Mucosa of gallbladder (tissue), 1 donor: ENCODE measurements at regions not wholly inside any gene's neighbourhood (a gene's known extent, or its start where the extent isn't known, plus 50 kb on each side); places are given as distances from the start of the nearest gene placed in this dataset.
"Not testable (repeated sequence)": the region's sequence is repeated elsewhere in the genome, so short reads cannot be mapped to it uniquely, and the experiment has no call there.

Source experiments
- DNase-seq: peaks from one replicate; pipeline ENCODE4 v3.0.0-alpha.2; 2020; ENCODE audit warnings: low spot score
- donor health status: DM: no; HTN: no; CAD: no.

DNA sequence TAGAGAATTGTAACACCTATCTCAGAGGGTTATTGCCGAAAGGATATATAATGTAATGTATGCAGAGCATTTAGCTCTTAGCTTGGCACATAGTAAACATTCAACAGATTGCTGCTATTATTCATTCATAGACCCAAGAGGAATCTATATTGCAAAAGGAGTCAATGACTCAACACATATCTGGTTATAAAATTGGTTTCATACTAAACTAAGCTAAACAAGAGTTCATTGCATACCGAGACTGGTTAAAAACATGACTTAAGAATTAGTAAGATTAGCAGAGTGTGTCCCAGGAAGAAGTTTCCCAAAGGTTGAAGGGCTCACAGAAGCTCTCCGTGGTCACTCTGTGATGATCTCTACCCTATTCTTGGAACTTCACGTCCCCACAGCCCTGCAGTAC, 339.6 kb upstream of the CCNH start:
- DNase-seq, result no peak

DNA sequence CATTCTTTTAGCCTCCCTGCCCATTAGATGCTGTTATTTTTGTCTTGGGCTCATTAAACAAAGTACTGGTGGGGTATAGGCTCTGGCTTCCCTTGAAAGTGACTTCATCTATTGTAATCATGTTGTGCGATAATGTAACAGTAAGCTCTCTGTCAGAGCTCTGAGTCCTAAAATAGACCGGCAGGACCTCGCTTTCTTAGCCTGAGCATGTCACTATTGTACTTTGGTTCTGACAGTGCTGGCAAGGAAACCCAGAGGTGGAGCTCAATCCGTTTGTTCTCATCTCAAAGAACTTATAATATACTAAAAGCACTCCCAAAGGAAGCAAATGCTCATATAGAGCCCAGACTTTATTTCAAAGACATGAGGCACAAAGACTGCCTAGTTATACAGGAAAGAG, 339.1 kb upstream of the CCNH start:
- DNase-seq, result no peak

GRCh38 chr5:87746891-87747377, 334.2 kb upstream of the CCNH start:
- no peak for DNase-seq

- no peak for DNase-seq
Observed at GRCh38 chr5:87746341-87746740, 333.6 kb upstream of the CCNH start.

- DNase-seq, result no peak
Observed at GRCh38 chr5:87741881-87742280, 329.2 kb upstream of the CCNH start.

GRCh38 chr5:87735923-87736322, 323.2 kb upstream of the CCNH start:
- DNase-seq, result no peak

GRCh38 chr5:87733897-87734296, 321.2 kb upstream of the CCNH start:
- DNase-seq, result no peak

- DNase-seq, result no peak
Observed at GRCh38 chr5:87732875-87733768, 320.4 kb upstream of the CCNH start.

GRCh38 chr5:87729781-87730180, 317.1 kb upstream of the CCNH start:
- DNase-seq, result no peak

DNA sequence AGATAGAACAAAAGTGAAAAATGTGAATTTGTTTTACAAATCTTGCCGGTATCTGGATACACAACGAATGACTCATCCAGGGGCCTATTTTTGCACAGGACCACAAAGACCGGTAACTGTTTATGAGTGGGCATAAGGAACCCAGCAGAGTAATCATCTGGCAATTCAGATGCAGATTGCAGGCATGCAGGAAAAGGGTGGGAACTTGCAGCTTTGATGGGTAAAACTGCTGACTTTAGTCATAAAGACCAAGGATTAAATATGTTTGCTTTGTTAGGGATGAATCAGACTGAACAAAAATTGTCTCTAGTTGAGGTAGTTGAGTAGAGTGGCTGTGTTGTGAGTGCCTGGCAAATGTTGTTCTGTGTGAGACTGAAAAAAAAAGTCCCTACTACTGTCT, 309.6 kb upstream of the CCNH start:
- no peak for DNase-seq

DNA sequence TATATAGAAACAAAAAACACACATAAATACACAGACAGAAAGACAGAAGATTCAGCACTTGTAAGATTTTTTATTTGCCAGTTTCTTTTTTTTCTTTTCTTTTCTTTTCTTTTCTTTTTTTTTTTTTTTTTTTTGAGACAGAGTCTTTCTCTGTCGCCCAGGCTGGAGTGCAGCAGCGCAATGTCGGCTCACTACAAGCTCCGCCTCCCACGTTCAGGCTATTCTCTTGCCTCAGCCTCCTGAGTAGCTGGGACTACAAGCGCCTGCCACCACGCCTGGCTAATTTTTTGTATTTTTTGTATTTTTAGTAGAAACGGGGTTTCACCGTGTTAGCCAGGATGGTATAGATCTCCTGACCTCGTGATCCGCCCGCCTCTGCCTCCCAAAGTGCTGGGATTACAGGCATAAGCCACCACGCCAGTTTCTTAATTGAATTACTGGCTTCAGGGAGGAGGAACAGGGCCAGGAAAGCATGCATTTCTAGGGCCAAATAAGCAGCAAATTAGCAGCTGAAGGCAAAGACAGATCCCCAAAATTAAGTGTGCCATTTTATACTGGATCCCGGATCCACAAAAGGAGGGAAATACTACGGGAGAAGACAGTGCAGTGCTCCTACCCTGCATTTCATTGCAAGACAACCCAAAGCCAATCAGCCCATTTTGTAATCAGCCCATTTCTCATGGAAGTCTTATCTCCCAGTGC, 305.6 kb upstream of the CCNH start:
- DNase-seq, result not testable (repeated sequence)

GRCh38 chr5:87717761-87718160, 305.0 kb upstream of the CCNH start:
- no peak for DNase-seq

DNA sequence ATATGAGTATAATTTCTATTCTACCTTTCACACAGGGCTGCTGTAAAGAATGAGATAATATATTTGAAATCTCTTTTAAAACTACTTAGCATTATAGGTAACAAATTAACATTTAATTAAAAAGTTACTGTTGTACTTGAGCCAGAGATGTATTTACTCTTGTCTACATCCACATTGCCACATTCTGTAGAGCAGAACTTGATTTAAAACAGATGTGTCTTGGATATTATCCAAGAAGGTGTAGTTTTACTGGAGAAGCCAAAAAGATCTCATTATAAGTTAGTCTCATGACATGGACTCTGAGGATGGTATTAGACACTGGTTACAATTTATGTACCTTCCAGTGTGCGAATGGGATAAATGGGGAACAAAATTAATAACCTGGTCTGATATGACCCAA, 293.1 kb upstream of the CCNH start:
- no peak for DNase-seq

- no peak for DNase-seq
Observed at GRCh38 chr5:87686975-87687374, 274.2 kb upstream of the CCNH start.

DNA sequence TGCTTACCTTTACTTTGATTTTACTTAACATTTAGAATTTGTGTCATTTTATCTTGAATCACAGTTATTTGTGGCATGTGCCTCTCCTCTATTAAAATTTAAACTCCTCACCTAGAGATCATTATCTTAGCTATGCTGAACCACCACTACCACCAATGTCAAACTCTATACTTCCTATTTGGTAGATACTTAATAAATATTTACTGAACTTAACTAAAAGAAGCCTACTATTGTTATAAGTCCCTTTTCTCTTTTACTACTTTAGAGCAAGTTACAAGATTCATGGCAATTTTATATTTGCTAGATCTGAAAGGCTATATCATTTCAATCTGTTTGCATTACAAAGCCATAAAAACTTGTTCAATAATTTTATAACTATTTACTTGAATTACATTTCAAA, 273.3 kb upstream of the CCNH start:
- DNase-seq, result no peak

GRCh38 chr5:87674235-87674634, 261.5 kb upstream of the CCNH start:
- DNase-seq, result no peak

GRCh38 chr5:87671146-87671545, 258.4 kb upstream of the CCNH start:
- no peak for DNase-seq

DNA sequence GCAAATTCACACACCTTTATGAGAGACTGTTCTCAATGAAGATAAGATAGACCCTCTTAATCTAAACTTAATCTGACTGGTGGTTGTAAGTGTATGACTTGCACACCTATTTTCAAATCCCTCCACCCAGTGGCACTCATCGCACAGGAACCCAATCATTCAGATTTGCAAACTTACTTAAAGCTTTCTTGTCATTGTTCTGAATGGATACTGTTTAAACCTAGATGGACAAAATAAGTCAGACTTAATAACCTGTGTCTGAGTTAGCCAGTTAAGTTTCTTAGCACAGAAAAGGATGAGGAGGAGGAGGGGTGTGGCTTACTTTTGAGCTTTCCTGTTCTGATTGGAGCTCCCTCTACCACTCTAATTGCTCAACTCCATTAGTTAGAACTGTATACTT, 252.4 kb upstream of the CCNH start:
- DNase-seq, result no peak

- DNase-seq, result no peak
Observed at GRCh38 chr5:87661784-87662566, 249.2 kb upstream of the CCNH start.

DNA sequence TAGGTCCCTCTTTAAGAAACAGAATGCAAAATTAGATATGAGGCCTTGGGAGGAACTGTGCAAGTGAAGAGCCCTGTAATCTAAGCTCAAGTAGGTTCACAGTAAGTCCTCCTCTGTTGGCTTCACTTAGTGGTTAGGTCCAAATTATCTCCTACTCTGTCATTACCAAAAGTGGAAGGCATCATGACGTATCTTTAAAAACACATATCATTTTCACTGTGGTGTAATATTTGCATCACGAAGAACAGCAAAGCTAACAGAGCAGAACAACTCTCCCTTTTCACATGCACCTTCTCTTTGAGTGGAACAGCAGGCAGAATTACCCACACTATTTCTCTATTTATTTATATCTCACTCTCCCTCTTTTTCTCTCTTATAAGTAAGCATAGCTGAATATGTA, 240.5 kb upstream of the CCNH start:
- DNase-seq, result no peak

DNA sequence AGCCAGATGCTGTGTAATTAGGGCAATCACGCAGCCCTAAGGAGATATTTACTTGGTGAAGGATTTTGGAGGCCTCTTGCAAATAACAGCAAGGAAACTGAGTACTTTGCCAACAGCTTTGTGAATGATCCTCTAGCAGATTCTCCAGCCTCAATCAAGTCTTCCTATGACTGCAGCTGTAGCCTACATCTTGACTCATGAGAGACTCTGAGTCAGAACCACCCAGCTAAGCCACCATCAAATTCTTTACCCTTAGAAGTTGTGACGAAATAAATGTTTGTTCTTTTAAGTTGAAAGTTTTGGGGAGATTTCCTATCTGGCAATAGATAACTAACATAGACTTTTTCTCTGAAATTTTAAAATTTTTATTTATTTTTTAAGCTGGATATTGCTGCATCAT, 237.6 kb upstream of the CCNH start:
- no peak for DNase-seq

DNA sequence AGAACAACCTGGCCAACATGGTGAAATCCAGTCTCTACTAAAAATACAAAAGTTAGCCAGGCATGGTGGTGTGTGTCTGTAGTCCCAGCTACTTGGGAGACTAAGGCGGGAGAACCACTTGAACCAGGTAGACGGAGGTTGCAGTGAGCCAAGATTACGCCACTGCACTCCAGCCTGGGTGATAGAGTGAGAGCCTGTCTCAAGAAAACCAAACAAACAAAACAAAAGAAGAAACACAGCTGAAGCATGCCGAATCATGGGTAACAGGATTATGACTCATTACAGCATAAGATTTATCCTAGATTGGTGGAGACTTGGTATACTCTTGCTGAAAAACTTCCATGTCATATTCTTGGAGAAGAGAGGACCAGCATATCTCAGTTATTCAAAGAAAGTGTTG, 236.7 kb upstream of the CCNH start:
- no peak for DNase-seq
